Osteoblast (primary cell): ENCODE measurements at regions not wholly inside any gene's neighbourhood (a gene's known extent, or its start where the extent isn't known, plus 50 kb on each side); places are given as distances from the start of the nearest gene placed in this dataset.

Experiments
- DNase-seq: peaks from one replicate; pipeline ENCODE4 v3.0.0; 2011; ENCODE audit warnings: low spot score, mixed read lengths; ENCODE audit not compliant: insufficient read length; ENCODE audit errors: missing footprints
- H2AFZ ChIP-seq: 2 replicates; pipeline ENCODE4 v1.6.0; 2011; ENCODE audit warnings: mild to moderate bottlenecking, low read length
- H3K27ac ChIP-seq: 2 replicates; pipeline ENCODE4 v1.5.1; 2011; ENCODE audit warnings: mild to moderate bottlenecking, low read depth, low read length, moderate library complexity
- H3K27me3 ChIP-seq: 2 replicates; pipeline ENCODE4 v1.6.0; 2012; ENCODE audit warnings: mild to moderate bottlenecking, control low read depth, inconsistent platforms, low read length, moderate library complexity; ENCODE audit not compliant: insufficient read depth
- H3K36me3 ChIP-seq: 2 replicates; pipeline ENCODE4 v1.5.1; 2011; ENCODE audit warnings: mild to moderate bottlenecking, low read length, control low read depth, moderate library complexity; ENCODE audit not compliant: insufficient read depth
- H3K4me1 ChIP-seq: 2 replicates; pipeline ENCODE4 v1.5.1; 2011; ENCODE audit warnings: mild to moderate bottlenecking, low read length, control low read depth, moderate library complexity; ENCODE audit not compliant: insufficient read depth
- H3K4me2 ChIP-seq: 2 replicates; pipeline ENCODE4 v1.6.0; 2011; ENCODE audit warnings: mild to moderate bottlenecking, low read length; ENCODE audit not compliant: insufficient read depth
- H3K4me3 ChIP-seq: fragments of 200-600 bp; sonication (generic); 3 replicates; pipeline ENCODE4 v1.5.1; 2012; ENCODE audit warnings: mild to moderate bottlenecking, low read length, inconsistent platforms; ENCODE audit not compliant: insufficient read depth
- H3K79me2 ChIP-seq: 2 replicates; pipeline ENCODE4 v1.6.0; 2012; ENCODE audit warnings: mild to moderate bottlenecking, low read length, control low read depth, inconsistent platforms; ENCODE audit not compliant: insufficient read depth
- H3K9me3 ChIP-seq: 2 replicates; pipeline ENCODE4 v1.5.1; 2011; ENCODE audit warnings: low read depth, low read length, control low read depth
- H4K20me1 ChIP-seq: 2 replicates; pipeline ENCODE4 v1.6.0; 2012; ENCODE audit warnings: mild to moderate bottlenecking, low read length, control low read depth; ENCODE audit not compliant: insufficient read depth
- CTCF ChIP-seq: IDR thresholded peaks from 2 replicates; pipeline ENCODE4 v1.5.1; 2011; ENCODE audit warnings: mild to moderate bottlenecking, low read depth, low read length, moderate library complexity; ENCODE audit errors: extremely low read depth

- TF ChIP-seq CTCF = no peak
- no peak for DNase-seq
- H2AFZ ChIP-seq = no peak overlapping the region
- no peaks in the 10 kb centered on the region for H3K36me3 ChIP-seq
- H3K4me1 ChIP-seq = peaks cover 17% of the 10 kb centered on the region
- no peak overlapping the region for H3K4me3 ChIP-seq
- no peaks in the 10 kb centered on the region for H4K20me1 ChIP-seq
- H3K79me2 ChIP-seq = no peaks in the 10 kb centered on the region
- no peak overlapping the region for H3K27ac ChIP-seq
- no peaks in the 10 kb centered on the region for H3K27me3 ChIP-seq
- H3K9me3 ChIP-seq = no peaks in the 10 kb centered on the region
- no peak overlapping the region for H3K4me2 ChIP-seq
These were observed 107.4 kb upstream of the MAMLD1 start for GRCh38 chrX:150255441-150256296.

- Histone ChIP-seq H3K27ac (no peak overlapping the region), H3K4me3 (no peak overlapping the region), H3K9me3 (no peaks in the 10 kb centered on the region), H4K20me1 (no peaks in the 10 kb centered on the region), H3K4me1 (peaks cover 17% of the 10 kb centered on the region), H3K27me3 (no peaks in the 10 kb centered on the region), H3K79me2 (no peaks in the 10 kb centered on the region), H3K36me3 (no peaks in the 10 kb centered on the region), H2AFZ (no peak overlapping the region), H3K4me2 (no peak overlapping the region)
- DNase-seq = no peak
- TF ChIP-seq CTCF = no peak
These were observed 106.8 kb upstream of the MAMLD1 start for GRCh38 chrX:150256297-150256650.

GRCh38 chrX:150257353-150258175, 105.6 kb upstream of the MAMLD1 start:
- Histone ChIP-seq H3K4me1 (peaks cover 17% of the 10 kb centered on the region), H3K36me3 (no peaks in the 10 kb centered on the region), H3K9me3 (no peaks in the 10 kb centered on the region), H4K20me1 (no peaks in the 10 kb centered on the region), H3K4me3 (no peak overlapping the region), H3K27me3 (no peaks in the 10 kb centered on the region), H3K79me2 (no peaks in the 10 kb centered on the region), H3K4me2 (no peak overlapping the region), H2AFZ (peak overlapping the region; percentile 8), H3K27ac (no peak overlapping the region)
- no peak for TF ChIP-seq CTCF
- DNase-seq = no peak

- H2AFZ ChIP-seq = peak overlapping the region; percentile 8
- no peak for TF ChIP-seq CTCF
- H3K27me3 ChIP-seq = no peaks in the 10 kb centered on the region
- no peak overlapping the region for H3K27ac ChIP-seq
- H3K9me3 ChIP-seq = no peaks in the 10 kb centered on the region
- H3K4me3 ChIP-seq = no peak overlapping the region
- H3K4me2 ChIP-seq = no peak overlapping the region
- no peaks in the 10 kb centered on the region for H3K79me2 ChIP-seq
- no peak for DNase-seq
- H3K4me1 ChIP-seq = peaks cover 17% of the 10 kb centered on the region
- no peaks in the 10 kb centered on the region for H4K20me1 ChIP-seq
- H3K36me3 ChIP-seq = no peaks in the 10 kb centered on the region
These were observed 105.0 kb upstream of the MAMLD1 start for GRCh38 chrX:150258176-150258425.
